IMR-90 (cell line): ENCODE measurements at regions not wholly inside any gene's neighbourhood (a gene's known extent, or its start where the extent isn't known, plus 50 kb on each side); places are given as distances from the start of the nearest gene placed in this dataset.

Experiments
- ATAC-seq: fragments of 200-7000 bp; cut with Tn5 transposase; 2 replicates; pipeline ENCODE4 v1.9.1; 2020; ENCODE audit warnings: low read depth, mild to moderate bottlenecking, moderate library complexity
- BruUV-seq: library from RNA; stranded (reverse); fragments of 400-500 nt; replicated peaks from 2 replicates; lab custom pipeline; 2021; lab: Mats Ljungman, UMichigan
- CTCF ChIA-PET: fragments of 300-600 bp; formaldehyde crosslinking; extraction: SDS; loops from one replicate; lab custom pipeline; 2021; ENCODE audit warnings: antibody characterized with exemption; lab: Yijun Ruan, JAX
- POLR2A ChIA-PET: fragments of 300-600 bp; sonication (Branson Sonifier 250); formaldehyde crosslinking; loops from one replicate; lab custom pipeline; 2022; ENCODE audit warnings: antibody characterized with exemption; ENCODE audit not compliant: unreplicated experiment; lab: Charles Lee
- DNase-seq: peaks from one replicate; pipeline ENCODE4 v3.0.0; 2013
- H2AFZ ChIP-seq: replicated peaks from 2 replicates; pipeline ENCODE3; 2013; ENCODE audit warnings: low read length, mild to moderate bottlenecking; ENCODE audit not compliant: poor library complexity
- H2AK5ac ChIP-seq: 2 replicates; pipeline ENCODE4 v1.6.1; 2013; ENCODE audit warnings: low read depth, low read length, inconsistent platforms
- H2AK9ac ChIP-seq: replicated peaks from 2 replicates; pipeline ENCODE3; 2013; ENCODE audit warnings: mild to moderate bottlenecking, low read depth, low read length, moderate library complexity; ENCODE audit not compliant: poor library complexity
- H2BK120ac ChIP-seq: 2 replicates; pipeline ENCODE4 v1.6.1; 2013; ENCODE audit warnings: low read depth, low read length, inconsistent platforms
- H2BK15ac ChIP-seq: 3 replicates; pipeline ENCODE4 v1.6.1; 2013; ENCODE audit warnings: low read depth, low read length, inconsistent platforms
- H2BK20ac ChIP-seq: 2 replicates; pipeline ENCODE4 v1.6.1; 2013; ENCODE audit warnings: low read depth, mild to moderate bottlenecking, inconsistent platforms, low read length, moderate library complexity
- H2BK5ac ChIP-seq: 2 replicates; pipeline ENCODE4 v1.6.1; 2013; ENCODE audit warnings: mild to moderate bottlenecking, low read depth, low read length, inconsistent platforms; ENCODE audit not compliant: poor library complexity, severe bottlenecking
- H3K14ac ChIP-seq: replicated peaks from 2 replicates; pipeline ENCODE4 v1.6.1; 2013; ENCODE audit warnings: low read depth, low read length, inconsistent platforms
- H3K18ac ChIP-seq: 2 replicates; pipeline ENCODE4 v1.6.1; 2013; ENCODE audit warnings: low read depth, low read length, control low read depth
- H3K23ac ChIP-seq: 2 replicates; pipeline ENCODE4 v1.6.1; 2013; ENCODE audit warnings: low read depth, low read length, inconsistent platforms
- H3K27ac ChIP-seq: 2 replicates; pipeline ENCODE4 v1.5.1; 2013; ENCODE audit warnings: mild to moderate bottlenecking, control low read depth, low read length; ENCODE audit not compliant: insufficient read depth
- H3K27me3 ChIP-seq: 2 replicates; pipeline ENCODE4 v1.6.1; 2013; ENCODE audit warnings: low read length; ENCODE audit not compliant: control insufficient read depth, insufficient read depth
- H3K36me3 ChIP-seq: 2 replicates; pipeline ENCODE4 v1.6.1; 2013; ENCODE audit warnings: low read length, mixed read lengths; ENCODE audit not compliant: control insufficient read depth, insufficient read depth
- H3K4ac ChIP-seq: 2 replicates; pipeline ENCODE4 v1.6.1; 2013; ENCODE audit warnings: low read depth, low read length, inconsistent platforms
- H3K4me1 ChIP-seq: 2 replicates; pipeline ENCODE4 v1.6.1; 2013; ENCODE audit warnings: low read length, mixed read lengths; ENCODE audit not compliant: control insufficient read depth, insufficient read depth
- H3K4me2 ChIP-seq: 2 replicates; pipeline ENCODE4 v1.6.1; 2013; ENCODE audit warnings: low read depth, mild to moderate bottlenecking, control low read depth, low read length, moderate library complexity
- H3K4me3 ChIP-seq: 2 replicates; pipeline ENCODE4 v1.5.1; 2013; ENCODE audit warnings: low read depth, mild to moderate bottlenecking, control low read depth, low read length, moderate library complexity; ENCODE audit not compliant: insufficient read depth
- H3K56ac ChIP-seq: 2 replicates; pipeline ENCODE4 v1.6.1; 2013; ENCODE audit warnings: low read length, inconsistent platforms; ENCODE audit not compliant: insufficient read depth; ENCODE audit errors: extremely low read depth
- H3K79me1 ChIP-seq, 2 experiments: 2 replicates each; pipeline ENCODE4 v1.6.1; 2013; ENCODE audit warnings: low read length in 2 of 2, inconsistent platforms in 1 of 2, low read depth in 1 of 2
- H3K9ac ChIP-seq: 2 replicates; pipeline ENCODE4 v1.6.1; 2013; ENCODE audit warnings: low read depth, low read length, control low read depth
- H3K9me1 ChIP-seq: 2 replicates; pipeline ENCODE4 v1.6.1; 2013; ENCODE audit warnings: low read length, inconsistent platforms; ENCODE audit not compliant: insufficient read depth
- H3K9me3 ChIP-seq: 2 replicates; pipeline ENCODE4 v1.6.1; 2013; ENCODE audit warnings: low read length; ENCODE audit not compliant: control insufficient read depth, insufficient read depth
- H4K20me1 ChIP-seq: 2 replicates; pipeline ENCODE4 v1.6.1; 2013; ENCODE audit warnings: low read length, inconsistent platforms; ENCODE audit not compliant: insufficient read depth
- H4K5ac ChIP-seq: 2 replicates; pipeline ENCODE4 v1.6.1; 2013; ENCODE audit warnings: mild to moderate bottlenecking, low read depth, low read length, control low read depth
- H4K8ac ChIP-seq, 2 experiments: 2 replicates each; pipeline ENCODE4 v1.6.1; 2013; ENCODE audit warnings: low read depth in 2 of 2, low read length in 2 of 2, control low read depth in 1 of 2, inconsistent platforms in 1 of 2
- H4K91ac ChIP-seq: 2 replicates; pipeline ENCODE4 v1.6.1; 2013; ENCODE audit warnings: low read depth, low read length, inconsistent platforms; ENCODE audit not compliant: insufficient read depth
- CHD1 ChIP-seq: IDR thresholded peaks from 2 replicates; pipeline ENCODE4 v1.6.1; 2012; ENCODE audit warnings: low read depth, low read length, improper control_type of control experiment
- MAZ ChIP-seq: IDR thresholded peaks from 2 replicates; pipeline ENCODE4 v1.6.1; 2012; ENCODE audit warnings: low read depth, mild to moderate bottlenecking, low read length, improper control_type of control experiment, moderate library complexity, borderline replicate concordance
- RCOR1 ChIP-seq: IDR thresholded peaks from 2 replicates; pipeline ENCODE4 v1.6.1; 2012; ENCODE audit warnings: mild to moderate bottlenecking, low read length, improper control_type of control experiment; ENCODE audit not compliant: insufficient replicate concordance
- SMC3 ChIP-seq: fragments of 150-350 bp; IDR thresholded peaks from 2 replicates; pipeline ENCODE4 v1.6.1; 2016; ENCODE audit warnings: low read depth, mild to moderate bottlenecking, antibody characterized with exemption, low read length, moderate library complexity
- WGBS, 2 experiments: methylation state at CpG; one replicate each; pipeline versions ENCODE4 v1.1.5 to v1.1.7; 2013; ENCODE audit warnings: missing lambda C conversion rate in 2 of 2; ENCODE audit not compliant: insufficient read length in 1 of 2; ENCODE audit errors: extremely low coverage in 2 of 2; 5-methylcytosine and 5-hydroxymethylcytosine counted together
- dilution Hi-C: fragments of 300-500 bp; cut with HindIII; formaldehyde crosslinking; loops from one replicate; pipeline ENCODE4 v1.14.3; 2018; ENCODE audit warnings: low sequenced_read_pairs; ENCODE audit not compliant: unreplicated experiment
- in situ Hi-C: fragments of 300-500 bp; cut with MboI; formaldehyde crosslinking; loops from 3 replicates; pipeline ENCODE4 v1.14.3; 2019; ENCODE audit warnings: low sequenced_read_pairs, inconsistent platforms, mixed read lengths
- intact Hi-C: fragments of 100-400 bp; cut with micrococcal nuclease; formaldehyde crosslinking; loops from 2 replicates; pipeline ENCODE4 v1.10.0; 2022
- TF ChIP-seq, protein P1 (sequence below): fragments of 150-350 bp; IDR thresholded peaks from 2 replicates; pipeline ENCODE4 v1.6.1; 2016; ENCODE audit warnings: low read depth, mild to moderate bottlenecking, low read length, moderate library complexity, borderline replicate concordance

DNA sequence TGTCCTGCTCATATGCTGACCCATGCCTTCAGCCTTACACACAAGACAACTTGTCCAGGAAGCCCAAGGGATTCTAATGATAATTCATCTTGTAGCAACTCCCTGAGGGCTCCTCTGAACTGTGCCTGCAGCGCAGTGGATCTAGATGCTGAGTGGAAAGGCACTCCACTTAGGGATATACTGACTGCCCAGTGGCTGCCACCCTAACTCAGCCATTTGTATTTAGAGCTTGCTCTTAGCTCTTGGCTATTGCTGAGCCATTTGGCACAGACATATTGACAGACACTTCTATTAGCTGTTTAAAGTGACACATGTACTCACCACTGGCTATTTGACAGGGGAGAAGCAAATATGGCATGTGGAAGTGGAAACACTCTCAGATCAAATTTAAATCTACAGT, 278.3 kb upstream of the SGK1 start:
- Histone ChIP-seq H3K79me1 (no peaks in the 10 kb centered on the region), H3K9ac (no peak overlapping the region), H3K4ac (no peak overlapping the region), H3K27ac (no peak overlapping the region), H2BK20ac (no peak overlapping the region), H2AK9ac (no peak overlapping the region), H4K91ac (no peak overlapping the region), H2BK120ac (no peak overlapping the region), H2AFZ (no peak overlapping the region), H2AK5ac (no peak overlapping the region), H3K4me3 (no peak overlapping the region), H2BK5ac (no peak overlapping the region), H3K9me3 (peaks cover 5% of the 10 kb centered on the region), H3K27me3 (no peaks in the 10 kb centered on the region), H3K23ac (no peak overlapping the region), H4K8ac (no peak overlapping the region), H3K14ac (no peak overlapping the region), H4K20me1 (no peaks in the 10 kb centered on the region), H3K4me1 (no peaks in the 10 kb centered on the region), H3K4me2 (no peak overlapping the region), H2BK15ac (no peak overlapping the region), H4K5ac (no peak overlapping the region), H3K56ac (no peak overlapping the region), H3K9me1 (no peaks in the 10 kb centered on the region), H3K36me3 (no peaks in the 10 kb centered on the region), H3K18ac (no peak overlapping the region)
- in situ Hi-C loops, result no loop called here
- ChIA-PET CTCF (no interaction called here), POLR2A (no interaction called here)
- no TSS peak for BruUV-seq
- WGBS, 2 experiments, result no CpG with 5 or more reads among the region's 1 CpG
- dilution Hi-C loops, result no loop called here
- ATAC-seq (no peak), DNase-seq (no peak)
- intact Hi-C loops, result no loop called here
- TF ChIP-seq CHD1 (no peak), RCOR1 (no peak), MAZ (no peak), SMC3 (no peak)
- TF ChIP-seq, protein P1, sequence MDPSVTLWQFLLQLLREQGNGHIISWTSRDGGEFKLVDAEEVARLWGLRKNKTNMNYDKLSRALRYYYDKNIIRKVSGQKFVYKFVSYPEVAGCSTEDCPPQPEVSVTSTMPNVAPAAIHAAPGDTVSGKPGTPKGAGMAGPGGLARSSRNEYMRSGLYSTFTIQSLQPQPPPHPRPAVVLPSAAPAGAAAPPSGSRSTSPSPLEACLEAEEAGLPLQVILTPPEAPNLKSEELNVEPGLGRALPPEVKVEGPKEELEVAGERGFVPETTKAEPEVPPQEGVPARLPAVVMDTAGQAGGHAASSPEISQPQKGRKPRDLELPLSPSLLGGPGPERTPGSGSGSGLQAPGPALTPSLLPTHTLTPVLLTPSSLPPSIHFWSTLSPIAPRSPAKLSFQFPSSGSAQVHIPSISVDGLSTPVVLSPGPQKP, result no peak
